ENCODE measurements at regions not wholly inside any gene's neighbourhood (a gene's known extent, or its start where the extent isn't known, plus 50 kb on each side); places are given as distances from the start of the nearest gene placed in this dataset.
A peak's percentile ranks its signal among the peaks of the same experiment; 100 is the strongest.

GRCh38 chr20:63089051-63089907 lies 82.5 kb upstream of the BHLHE23 start:
- FAIRE-seq = no peak
- no peak for DNase-seq (ENCODE audit: insufficient read length, low spot score)

GRCh38 chr20:63087872-63088680 lies 81.3 kb upstream of the BHLHE23 start:
- FAIRE-seq = no peak

GRCh38 chr20:63087236-63087871 lies 80.6 kb upstream of the BHLHE23 start:
- DNase-seq (ENCODE audit: insufficient read length, low spot score) (no peak), FAIRE-seq (peak; percentile 46)

More at GRCh38 chr20:63087872-63088680, 81.3 kb upstream of the BHLHE23 start:
- DNase-seq (ENCODE audit: insufficient read length, low spot score) = no peak

- DNase-seq (ENCODE audit: insufficient read length, low spot score) = no peak
- FAIRE-seq = peak; percentile 67
Observed at GRCh38 chr20:63086421-63087235, 79.9 kb upstream of the BHLHE23 start.

GRCh38 chr20:63085151-63085861 lies 78.5 kb upstream of the BHLHE23 start:
- FAIRE-seq (peak; percentile 79), DNase-seq (ENCODE audit: insufficient read length, low spot score) (no peak)

- no peak for FAIRE-seq
- no peak for DNase-seq (ENCODE audit: insufficient read length, low spot score)
Observed at GRCh38 chr20:63084563-63084927, 77.8 kb upstream of the BHLHE23 start.

- FAIRE-seq (no peak), DNase-seq (ENCODE audit: insufficient read length, low spot score) (no peak)
Observed at GRCh38 chr20:63083831-63084562, 77.2 kb upstream of the BHLHE23 start.

- DNase-seq (ENCODE audit: insufficient read length, low spot score) (no peak), FAIRE-seq (no peak)
Observed at GRCh38 chr20:63082939-63083735, 76.4 kb upstream of the BHLHE23 start.

- FAIRE-seq = peak; percentile 96
- peak; percentile 86 for DNase-seq (ENCODE audit: insufficient read length, low spot score)
Observed at GRCh38 chr20:63082308-63082938, 75.7 kb upstream of the BHLHE23 start.

- peak; percentile 40 for FAIRE-seq
- DNase-seq (ENCODE audit: insufficient read length, low spot score) = no peak
Observed at GRCh38 chr20:63081831-63082230, 75.1 kb upstream of the BHLHE23 start.

- FAIRE-seq (no peak), DNase-seq (ENCODE audit: insufficient read length, low spot score) (no peak)
Observed at GRCh38 chr20:63081351-63081750, 74.6 kb upstream of the BHLHE23 start.

GRCh38 chr20:63080811-63081210 lies 74.0 kb upstream of the BHLHE23 start:
- FAIRE-seq = no peak

GRCh38 chr20:63080411-63080810 lies 73.6 kb upstream of the BHLHE23 start:
- no peak for FAIRE-seq
- DNase-seq (ENCODE audit: insufficient read length, low spot score) = no peak

More at GRCh38 chr20:63080811-63081210, 74.0 kb upstream of the BHLHE23 start:
- DNase-seq (ENCODE audit: insufficient read length, low spot score) = no peak

GRCh38 chr20:63079971-63080370 lies 73.2 kb upstream of the BHLHE23 start:
- FAIRE-seq (no peak), DNase-seq (ENCODE audit: insufficient read length, low spot score) (no peak)

GRCh38 chr20:63077705-63078104 lies 70.9 kb upstream of the BHLHE23 start:
- DNase-seq (ENCODE audit: insufficient read length, low spot score) (no peak), FAIRE-seq (no peak)

GRCh38 chr20:63076421-63076820 lies 69.7 kb upstream of the BHLHE23 start:
- FAIRE-seq = no peak
- DNase-seq (ENCODE audit: insufficient read length, low spot score) = no peak

GRCh38 chr20:63074631-63075030 lies 67.9 kb upstream of the BHLHE23 start:
- FAIRE-seq = peak; percentile 33

GRCh38 chr20:63074182-63074581 lies 67.4 kb upstream of the BHLHE23 start:
- no peak for DNase-seq (ENCODE audit: insufficient read length, low spot score)
- FAIRE-seq = no peak

More at GRCh38 chr20:63074631-63075030, 67.9 kb upstream of the BHLHE23 start:
- DNase-seq (ENCODE audit: insufficient read length, low spot score) = no peak
